Nucleus accumbens (tissue), 56 donors: ENCODE measurements at regions not wholly inside any gene's neighbourhood (a gene's known extent, or its start where the extent isn't known, plus 50 kb on each side); places are given as distances from the start of the nearest gene placed in this dataset.
"Not testable (repeated sequence)": the region's sequence is repeated elsewhere in the genome, so short reads cannot be mapped to it uniquely, and the experiment has no call there.

ENCODE experiments used
- DNase-seq, 56 donors: peaks; one replicate each; lab custom pipeline; 2025; lab: John Stamatoyannopoulos, UW

GRCh38 chr1:232579958-232580941, 49.7 kb downstream of the SIPA1L2 start:
- no peak for DNase-seq

- DNase-seq = no peak
Observed at GRCh38 chr1:232579466-232579865, 50.5 kb downstream of the SIPA1L2 start.

- no peak for DNase-seq
Observed at GRCh38 chr1:232578651-232579195, 51.2 kb downstream of the SIPA1L2 start.

- DNase-seq = no peak
Observed at GRCh38 chr1:232577772-232578171, 52.2 kb downstream of the SIPA1L2 start.

- no peak for DNase-seq
Observed at GRCh38 chr1:232576537-232576936, 53.4 kb downstream of the SIPA1L2 start.

GRCh38 chr1:232575763-232576040, 54.2 kb downstream of the SIPA1L2 start:
- no peak for DNase-seq

GRCh38 chr1:232574889-232575762, 54.8 kb downstream of the SIPA1L2 start:
- no peak for DNase-seq

GRCh38 chr1:232574077-232574476, 55.9 kb downstream of the SIPA1L2 start:
- no peak for DNase-seq

GRCh38 chr1:232571523-232571922, 58.4 kb downstream of the SIPA1L2 start:
- no peak for DNase-seq

GRCh38 chr1:232570007-232570406, 59.9 kb downstream of the SIPA1L2 start:
- no peak for DNase-seq

- DNase-seq = not testable (repeated sequence)
Observed at GRCh38 chr1:232569554-232569921, 60.4 kb downstream of the SIPA1L2 start.

- no peak for DNase-seq
Observed at GRCh38 chr1:232568906-232569553, 60.9 kb downstream of the SIPA1L2 start.

- DNase-seq = peak in 9 of 56 donors; percentile 5 to 50 (median 20)
Observed at GRCh38 chr1:232568331-232568852, 61.5 kb downstream of the SIPA1L2 start.

- DNase-seq = no peak
Observed at GRCh38 chr1:232566093-232566492, 63.8 kb downstream of the SIPA1L2 start.

- no peak for DNase-seq
Observed at GRCh38 chr1:232562855-232563510, 67.0 kb downstream of the SIPA1L2 start.

- DNase-seq = no peak
Observed at GRCh38 chr1:232561381-232561780, 68.6 kb downstream of the SIPA1L2 start.

GRCh38 chr1:232560940-232561339, 69.0 kb downstream of the SIPA1L2 start:
- no peak for DNase-seq

GRCh38 chr1:232558954-232559353, 71.0 kb downstream of the SIPA1L2 start:
- no peak for DNase-seq

- DNase-seq = no peak
Observed at GRCh38 chr1:232557502-232558191, 72.3 kb downstream of the SIPA1L2 start.
